GM23338 (cell line): ENCODE measurements at regions not wholly inside any gene's neighbourhood (a gene's known extent, or its start where the extent isn't known, plus 50 kb on each side); places are given as distances from the start of the nearest gene placed in this dataset.

Source experiments
- ATAC-seq: fragments of 200-7000 bp; cut with Tn5 transposase; 3 replicates; pipeline ENCODE4 v1.9.1; 2020
- DNase-seq: peaks from one replicate; pipeline ENCODE4 v3.0.0-alpha.2; 2015; ENCODE audit warnings: low spot score
- H2AFZ ChIP-seq: fragments of 200-600 bp; sonication (generic); 2 replicates; pipeline ENCODE4 v1.8.0; 2016; ENCODE audit warnings: antibody characterized with exemption, mild to moderate bottlenecking, moderate library complexity
- H3F3A ChIP-seq: fragments of 200-600 bp; sonication (generic); replicated peaks from 2 replicates; pipeline ENCODE4 v1.8.0; 2017; ENCODE audit warnings: antibody characterized with exemption, mixed run types, low read depth
- H3K27ac ChIP-seq: fragments of 200-600 bp; sonication (generic); 2 replicates; pipeline ENCODE4 v1.6.1; 2016; ENCODE audit warnings: low read depth
- H3K27me3 ChIP-seq: fragments of 200-600 bp; sonication (generic); 2 replicates; pipeline ENCODE4 v1.8.0; 2016; ENCODE audit warnings: mild to moderate bottlenecking, mixed run types, moderate library complexity; ENCODE audit not compliant: insufficient read depth
- H3K36me3 ChIP-seq: fragments of 200-600 bp; sonication (generic); 2 replicates; pipeline ENCODE4 v1.8.0; 2016; ENCODE audit warnings: mild to moderate bottlenecking; ENCODE audit not compliant: insufficient read depth
- H3K4me1 ChIP-seq: fragments of 200-600 bp; sonication (generic); 2 replicates; pipeline ENCODE4 v1.8.0; 2016; ENCODE audit warnings: mild to moderate bottlenecking, moderate library complexity; ENCODE audit not compliant: insufficient read depth
- H3K4me2 ChIP-seq: fragments of 200-600 bp; sonication (generic); 2 replicates; pipeline ENCODE4 v1.7.1; 2017; ENCODE audit warnings: mixed run types
- H3K4me3 ChIP-seq: fragments of 200-600 bp; sonication (generic); 2 replicates; pipeline ENCODE4 v1.6.1; 2016; ENCODE audit warnings: mixed run types
- H3K79me2 ChIP-seq: fragments of 200-600 bp; sonication (generic); replicated peaks from 2 replicates; pipeline ENCODE4 v1.8.0; 2017; ENCODE audit warnings: mild to moderate bottlenecking; ENCODE audit not compliant: insufficient read depth
- H3K9me2 ChIP-seq: fragments of 200-600 bp; sonication (generic); 2 replicates; pipeline ENCODE4 v1.8.0; 2017; ENCODE audit not compliant: insufficient read depth
- H4K20me1 ChIP-seq: fragments of 200-600 bp; sonication (generic); replicated peaks from 2 replicates; pipeline ENCODE4 v1.8.0; 2017; ENCODE audit warnings: mild to moderate bottlenecking; ENCODE audit not compliant: insufficient read depth
- H3K27ac Mint-ChIP-seq: 2 replicates; pipeline ENCODE4 v1.8.0; 2020; ENCODE audit warnings: inconsistent platforms, mild to moderate bottlenecking, moderate library complexity, mixed read lengths
- H3K27me3 Mint-ChIP-seq: 3 replicates; pipeline ENCODE4 v1.8.0; 2022; ENCODE audit warnings: low read depth, mild to moderate bottlenecking, moderate library complexity, mixed read lengths, inconsistent platforms; ENCODE audit not compliant: insufficient read depth, poor library complexity
- H3K36me3 Mint-ChIP-seq: 3 replicates; pipeline ENCODE4 v1.8.0; 2021; ENCODE audit warnings: low read depth, mild to moderate bottlenecking, inconsistent platforms, moderate library complexity, mixed read lengths
- H3K4me1 Mint-ChIP-seq: 3 replicates; pipeline ENCODE4 v1.8.0; 2020; ENCODE audit warnings: mild to moderate bottlenecking, inconsistent platforms, mixed read lengths
- H3K4me3 Mint-ChIP-seq: 3 replicates; pipeline ENCODE4 v1.8.0; 2021; ENCODE audit warnings: moderate library complexity, mild to moderate bottlenecking, inconsistent platforms, mixed read lengths
- H3K9me3 Mint-ChIP-seq: 3 replicates; pipeline ENCODE4 v1.8.0; 2020; ENCODE audit warnings: moderate library complexity, mild to moderate bottlenecking, inconsistent platforms, mixed read lengths
- CREB1 ChIP-seq: fragments of 250-450 bp; sonication (Bioruptor Pico); IDR thresholded peaks from 2 replicates; pipeline ENCODE4 v1.5.0; 2020; ENCODE audit warnings: low read depth, mild to moderate bottlenecking, moderate library complexity
- EZH2 ChIP-seq: fragments of 200-600 bp; sonication (generic); IDR thresholded peaks from one replicate; pipeline ENCODE4 v1.8.0; 2017; ENCODE audit warnings: antibody characterized with exemption, mild to moderate bottlenecking, low read depth; ENCODE audit not compliant: unreplicated experiment
- JUNB ChIP-seq: IDR thresholded peaks from one replicate; pipeline ENCODE4 v1.6.1; 2016; ENCODE audit warnings: antibody characterized with exemption; ENCODE audit not compliant: unreplicated experiment
- STAT1 ChIP-seq: IDR thresholded peaks from one replicate; pipeline ENCODE4 v1.6.1; 2016; ENCODE audit warnings: antibody characterized with exemption; ENCODE audit not compliant: unreplicated experiment
- ZNF462 ChIP-seq: fragments of 250-450 bp; sonication (Bioruptor Pico); IDR thresholded peaks from 2 replicates; pipeline ENCODE4 v1.5.0; 2020; ENCODE audit warnings: mild to moderate bottlenecking, moderate library complexity
- TF ChIP-seq, protein P1 (sequence below): IDR thresholded peaks from one replicate; pipeline ENCODE4 v1.6.1; 2018; ENCODE audit warnings: antibody characterized with exemption; ENCODE audit not compliant: unreplicated experiment
- TF ChIP-seq, protein P2 (sequence below): IDR thresholded peaks from 2 replicates; pipeline ENCODE4 v1.6.1; 2016; ENCODE audit warnings: antibody characterized with exemption

DNA sequence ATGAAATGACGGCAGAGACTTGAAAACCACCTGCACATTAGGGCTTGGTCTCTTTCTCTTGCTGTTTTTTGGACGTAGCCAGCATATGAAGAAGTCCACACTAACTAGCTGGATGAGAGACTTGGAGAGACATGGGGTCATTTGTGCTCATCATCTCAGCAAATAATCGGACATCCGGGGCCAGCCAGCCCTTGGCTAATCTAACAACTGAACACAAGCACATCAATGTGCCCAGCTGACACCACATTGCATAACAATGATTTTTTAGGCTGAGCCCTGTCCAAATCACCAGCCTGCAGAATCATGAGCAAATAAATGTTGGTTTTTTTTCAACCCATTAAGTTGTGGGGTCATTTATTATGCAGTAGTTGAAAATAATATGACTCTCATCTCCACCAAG is 460.3 kb upstream of the LARGE1 start:
- Histone ChIP-seq H4K20me1 (no peaks in the 10 kb centered on the region), H2AFZ (no peak overlapping the region), H3K4me1 (no peaks in the 10 kb centered on the region), H3K9me2 (peaks cover 22% of the 10 kb centered on the region), H3K79me2 (no peaks in the 10 kb centered on the region), H3K36me3 (no peaks in the 10 kb centered on the region), H3K4me3 (no peak overlapping the region), H3K4me2 (no peak overlapping the region), H3K27me3 (no peaks in the 10 kb centered on the region), H3F3A (no peaks in the 10 kb centered on the region), H3K27ac (no peak overlapping the region)
- H3K27me3 Mint-ChIP-seq = peaks cover 2% of the 10 kb centered on the region
- DNase-seq (no peak), ATAC-seq (no peak)
- H3K36me3 Mint-ChIP-seq = peaks cover 5% of the 10 kb centered on the region; the same call in 2 of the 3 replicates
- peaks cover 76% of the 10 kb centered on the region for H3K9me3 Mint-ChIP-seq
- H3K4me3 Mint-ChIP-seq = no peak overlapping the region
- no peaks in the 10 kb centered on the region for H3K4me1 Mint-ChIP-seq
- no peak overlapping the region for H3K27ac Mint-ChIP-seq
- TF ChIP-seq, protein P1, sequence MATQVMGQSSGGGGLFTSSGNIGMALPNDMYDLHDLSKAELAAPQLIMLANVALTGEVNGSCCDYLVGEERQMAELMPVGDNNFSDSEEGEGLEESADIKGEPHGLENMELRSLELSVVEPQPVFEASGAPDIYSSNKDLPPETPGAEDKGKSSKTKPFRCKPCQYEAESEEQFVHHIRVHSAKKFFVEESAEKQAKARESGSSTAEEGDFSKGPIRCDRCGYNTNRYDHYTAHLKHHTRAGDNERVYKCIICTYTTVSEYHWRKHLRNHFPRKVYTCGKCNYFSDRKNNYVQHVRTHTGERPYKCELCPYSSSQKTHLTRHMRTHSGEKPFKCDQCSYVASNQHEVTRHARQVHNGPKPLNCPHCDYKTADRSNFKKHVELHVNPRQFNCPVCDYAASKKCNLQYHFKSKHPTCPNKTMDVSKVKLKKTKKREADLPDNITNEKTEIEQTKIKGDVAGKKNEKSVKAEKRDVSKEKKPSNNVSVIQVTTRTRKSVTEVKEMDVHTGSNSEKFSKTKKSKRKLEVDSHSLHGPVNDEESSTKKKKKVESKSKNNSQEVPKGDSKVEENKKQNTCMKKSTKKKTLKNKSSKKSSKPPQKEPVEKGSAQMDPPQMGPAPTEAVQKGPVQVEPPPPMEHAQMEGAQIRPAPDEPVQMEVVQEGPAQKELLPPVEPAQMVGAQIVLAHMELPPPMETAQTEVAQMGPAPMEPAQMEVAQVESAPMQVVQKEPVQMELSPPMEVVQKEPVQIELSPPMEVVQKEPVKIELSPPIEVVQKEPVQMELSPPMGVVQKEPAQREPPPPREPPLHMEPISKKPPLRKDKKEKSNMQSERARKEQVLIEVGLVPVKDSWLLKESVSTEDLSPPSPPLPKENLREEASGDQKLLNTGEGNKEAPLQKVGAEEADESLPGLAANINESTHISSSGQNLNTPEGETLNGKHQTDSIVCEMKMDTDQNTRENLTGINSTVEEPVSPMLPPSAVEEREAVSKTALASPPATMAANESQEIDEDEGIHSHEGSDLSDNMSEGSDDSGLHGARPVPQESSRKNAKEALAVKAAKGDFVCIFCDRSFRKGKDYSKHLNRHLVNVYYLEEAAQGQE = no peak
- TF ChIP-seq JUNB (no peak), CREB1 (no peak), ZNF462 (CRISPR knock-in tag) (no peak), EZH2 (no peak), STAT1 (no peak)
- TF ChIP-seq, protein P2, sequence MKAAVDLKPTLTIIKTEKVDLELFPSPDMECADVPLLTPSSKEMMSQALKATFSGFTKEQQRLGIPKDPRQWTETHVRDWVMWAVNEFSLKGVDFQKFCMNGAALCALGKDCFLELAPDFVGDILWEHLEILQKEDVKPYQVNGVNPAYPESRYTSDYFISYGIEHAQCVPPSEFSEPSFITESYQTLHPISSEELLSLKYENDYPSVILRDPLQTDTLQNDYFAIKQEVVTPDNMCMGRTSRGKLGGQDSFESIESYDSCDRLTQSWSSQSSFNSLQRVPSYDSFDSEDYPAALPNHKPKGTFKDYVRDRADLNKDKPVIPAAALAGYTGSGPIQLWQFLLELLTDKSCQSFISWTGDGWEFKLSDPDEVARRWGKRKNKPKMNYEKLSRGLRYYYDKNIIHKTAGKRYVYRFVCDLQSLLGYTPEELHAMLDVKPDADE = no peak
